Fibroblast of gingiva (primary cell): ENCODE measurements at regions not wholly inside any gene's neighbourhood (a gene's known extent, or its start where the extent isn't known, plus 50 kb on each side); places are given as distances from the start of the nearest gene placed in this dataset.

Experiments
- DNase-seq: peaks from one replicate; pipeline ENCODE4 v3.0.0-alpha.2; 2011; ENCODE audit warnings: low read depth

GRCh38 chr2:156845806-156846558 lies 409.8 kb downstream of the GPD2 start:
- DNase-seq, result no peak

GRCh38 chr2:156852210-156852609 lies 405.3 kb upstream of the GALNT5 start:
- no peak for DNase-seq

GRCh38 chr2:156852681-156853080 lies 404.8 kb upstream of the GALNT5 start:
- no peak for DNase-seq

DNA sequence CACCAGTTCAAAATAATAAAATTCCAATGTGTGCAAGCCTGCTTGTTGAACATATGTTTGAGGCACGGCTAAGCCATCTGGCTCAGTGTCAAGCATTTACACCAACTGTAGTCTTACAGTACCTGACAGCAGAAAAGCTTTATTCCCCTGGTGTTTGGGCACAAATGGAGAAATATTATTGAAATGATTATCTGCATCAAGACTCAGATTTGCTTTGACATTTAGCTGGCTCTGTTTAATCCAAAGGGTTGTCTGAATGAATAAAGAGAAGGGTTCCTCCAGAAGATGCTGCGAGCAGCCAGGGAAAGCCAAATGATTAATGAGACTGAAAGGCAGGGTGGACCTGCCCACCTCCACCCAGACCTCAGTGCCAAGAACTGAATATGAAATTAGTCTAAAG lies 393.2 kb upstream of the GALNT5 start:
- DNase-seq, result no peak

- no peak for DNase-seq
Measured at GRCh38 chr2:156864753-156865152, 392.8 kb upstream of the GALNT5 start.

DNA sequence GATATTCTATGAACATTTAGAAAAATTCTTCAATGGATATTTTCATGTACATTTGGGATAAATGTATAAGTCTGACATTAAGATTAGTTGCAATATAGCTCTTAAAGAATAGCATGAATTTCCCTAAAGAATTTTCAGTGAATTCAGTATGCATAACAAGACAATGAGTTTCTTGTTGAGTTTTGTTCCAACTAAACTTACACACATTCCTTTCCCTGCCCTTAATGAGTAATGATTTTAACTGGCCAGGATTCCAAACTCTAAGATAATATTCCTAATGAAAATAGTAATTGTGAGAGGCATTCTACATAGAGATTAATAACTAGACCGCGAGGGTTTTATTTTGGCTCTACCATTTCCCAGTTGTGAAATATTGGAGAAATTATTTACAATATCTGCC lies 390.3 kb upstream of the GALNT5 start:
- no peak for DNase-seq

GRCh38 chr2:156874707-156875106 lies 382.8 kb upstream of the GALNT5 start:
- no peak for DNase-seq

GRCh38 chr2:156883804-156884203 lies 373.7 kb upstream of the GALNT5 start:
- peak; percentile 21 for DNase-seq

- no peak for DNase-seq
Measured at GRCh38 chr2:156884216-156884615, 373.3 kb upstream of the GALNT5 start.

DNA sequence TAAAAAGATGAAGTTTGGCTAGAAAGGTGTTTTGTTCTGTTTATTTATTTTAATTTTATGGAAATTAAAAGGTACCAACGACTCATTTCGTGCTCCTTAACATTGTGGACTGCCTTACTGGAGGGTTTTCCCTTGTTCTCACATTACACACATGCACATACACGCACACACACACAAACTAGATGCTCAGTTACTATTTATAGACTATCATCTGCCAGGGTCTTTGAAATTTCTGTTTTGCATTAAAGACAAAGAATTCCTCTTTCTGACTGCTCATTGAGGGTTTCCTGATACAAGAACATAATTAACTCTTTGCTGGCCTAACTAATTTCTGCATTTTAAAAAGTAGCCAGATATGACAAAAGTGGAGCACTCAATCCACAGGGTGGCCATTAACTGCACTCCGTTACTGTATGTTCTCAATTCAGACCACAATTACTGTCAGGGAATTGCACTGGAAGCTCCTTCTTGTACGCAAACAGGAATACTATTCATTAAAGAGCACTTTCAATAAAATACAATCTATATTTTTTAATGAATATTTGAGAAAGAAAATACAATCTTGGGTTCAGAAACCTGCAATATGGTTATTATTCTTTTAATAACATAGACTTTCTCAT lies 366.9 kb upstream of the GALNT5 start:
- DNase-seq, result no peak

DNA sequence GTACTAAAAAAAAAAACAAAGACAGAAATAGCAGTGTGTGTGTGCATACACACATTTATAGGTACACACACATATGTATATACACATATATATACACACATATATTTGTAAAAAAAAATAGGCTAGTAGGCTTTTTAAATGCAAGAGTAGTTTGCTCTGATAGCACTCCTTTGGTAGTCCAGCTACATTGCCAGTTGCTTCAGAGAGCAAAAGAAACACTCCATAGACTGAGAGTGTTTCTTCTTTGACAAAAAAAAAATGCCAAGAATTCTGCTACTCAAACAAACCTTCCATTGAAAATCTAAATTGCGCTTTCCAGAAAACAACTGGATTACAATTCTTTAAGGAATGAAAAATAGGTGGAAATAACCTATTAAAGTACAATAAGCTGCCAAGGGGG lies 365.9 kb upstream of the GALNT5 start:
- DNase-seq, result no peak

- DNase-seq, result peak; percentile 29
Measured at GRCh38 chr2:156892467-156893281, 364.8 kb upstream of the GALNT5 start.

GRCh38 chr2:156896294-156896693 lies 361.2 kb upstream of the GALNT5 start:
- no peak for DNase-seq

GRCh38 chr2:156897548-156897947 lies 360.0 kb upstream of the GALNT5 start:
- no peak for DNase-seq

- peak; percentile 32 for DNase-seq
Measured at GRCh38 chr2:156901373-156902031, 356.0 kb upstream of the GALNT5 start.

GRCh38 chr2:156903335-156903734 lies 354.2 kb upstream of the GALNT5 start:
- DNase-seq, result peak; percentile 21

- no peak for DNase-seq
Measured at GRCh38 chr2:156907806-156908205, 349.7 kb upstream of the GALNT5 start.

GRCh38 chr2:156908825-156909224 lies 348.7 kb upstream of the GALNT5 start:
- DNase-seq, result peak; percentile 62

DNA sequence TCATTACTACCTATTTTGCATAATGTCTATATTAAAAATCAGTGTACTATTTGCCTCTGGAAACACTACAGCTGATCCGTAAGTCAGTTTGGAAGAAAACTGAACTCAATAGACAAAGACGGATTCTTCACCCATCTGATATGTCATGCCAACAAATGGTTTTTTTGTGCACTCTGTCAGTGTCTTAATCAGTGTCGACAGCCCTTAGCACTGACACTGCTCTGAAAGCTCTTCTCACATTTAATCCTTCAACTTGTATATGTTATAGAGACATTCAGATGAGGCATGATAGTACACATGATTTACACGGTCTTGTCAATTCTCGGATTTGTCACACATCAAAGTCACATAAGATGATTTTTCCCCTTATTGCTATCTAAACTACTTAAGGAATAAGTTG lies 347.5 kb upstream of the GALNT5 start:
- DNase-seq, result no peak

DNA sequence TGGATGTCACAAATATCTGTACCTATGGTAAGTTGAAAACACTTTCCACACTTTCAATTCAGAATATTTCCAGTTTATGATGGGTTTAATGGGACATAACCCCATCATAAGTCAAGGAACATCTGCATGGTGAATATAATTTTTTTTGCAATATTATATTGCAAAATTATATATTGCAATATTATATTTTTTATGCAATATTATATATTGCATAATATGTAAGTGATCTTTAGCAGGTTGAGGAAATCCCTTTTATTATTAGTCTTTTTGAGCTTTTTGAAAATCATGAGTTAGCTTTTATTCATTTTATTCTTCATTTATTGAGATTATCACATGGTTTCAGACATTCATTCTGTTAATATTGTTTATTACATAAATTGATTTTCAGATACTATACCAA lies 342.2 kb upstream of the GALNT5 start:
- DNase-seq, result no peak

- DNase-seq, result no peak
Measured at GRCh38 chr2:156918410-156918809, 339.1 kb upstream of the GALNT5 start.

DNA sequence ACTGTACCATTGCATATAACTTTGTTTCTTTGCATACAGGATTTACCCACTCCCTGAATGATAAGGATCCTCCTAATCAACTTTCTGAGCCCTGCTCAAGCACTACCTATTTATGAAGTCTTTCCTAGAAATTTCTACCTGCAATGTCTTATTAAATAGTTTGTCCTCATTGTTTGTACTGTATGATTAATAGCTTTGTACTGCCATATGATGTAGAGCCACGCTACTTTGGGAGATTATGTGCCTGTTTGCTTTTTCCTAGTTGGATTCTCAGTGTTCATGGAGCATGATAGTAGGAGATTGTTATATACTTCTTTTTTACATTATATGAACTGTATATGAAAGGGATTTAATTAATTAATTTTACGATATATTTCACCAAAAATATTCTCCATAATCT lies 327.1 kb upstream of the GALNT5 start:
- DNase-seq, result no peak
